AG04450 (cell line): ENCODE measurements at regions not wholly inside any gene's neighbourhood (a gene's known extent, or its start where the extent isn't known, plus 50 kb on each side); places are given as distances from the start of the nearest gene placed in this dataset.

Experiments
- CTCF ChIA-PET: fragments of 300-600, 350-600 bp; formaldehyde crosslinking; extraction: SDS; loops from one replicate; lab custom pipeline; 2022; ENCODE audit warnings: antibody characterized with exemption, inconsistent platforms; lab: Charles Lee
- POLR2A ChIA-PET: fragments of 350-600 bp; formaldehyde crosslinking; extraction: SDS; loops from one replicate; lab custom pipeline; 2021; ENCODE audit warnings: antibody characterized with exemption, inconsistent platforms; lab: Yijun Ruan, JAX
- DNase-seq: peaks from one replicate; pipeline ENCODE4 v3.0.0-alpha.2; 2011; ENCODE audit warnings: low read depth, low spot score
- H3K27ac ChIP-seq: one replicate; pipeline ENCODE4 v1.5.1; 2012; ENCODE audit warnings: low read depth, low read length, control low read depth
- H3K27me3 ChIP-seq: one replicate; pipeline ENCODE4 v1.6.0; 2012; ENCODE audit warnings: low read length; ENCODE audit not compliant: control insufficient read depth, insufficient read depth
- H3K4me3 ChIP-seq: 2 replicates; pipeline ENCODE4 v1.5.1; 2011; ENCODE audit warnings: mild to moderate bottlenecking, low read depth, low read length, control low read depth
- H3K9me3 ChIP-seq: 2 replicates; pipeline ENCODE4 v1.5.1; 2012; ENCODE audit warnings: low read length; ENCODE audit not compliant: control insufficient read depth, insufficient read depth
- CTCF ChIP-seq: IDR thresholded peaks from 2 replicates; pipeline ENCODE4 v1.5.1; 2011; ENCODE audit warnings: low read depth, low read length, control low read depth, inconsistent platforms

DNA sequence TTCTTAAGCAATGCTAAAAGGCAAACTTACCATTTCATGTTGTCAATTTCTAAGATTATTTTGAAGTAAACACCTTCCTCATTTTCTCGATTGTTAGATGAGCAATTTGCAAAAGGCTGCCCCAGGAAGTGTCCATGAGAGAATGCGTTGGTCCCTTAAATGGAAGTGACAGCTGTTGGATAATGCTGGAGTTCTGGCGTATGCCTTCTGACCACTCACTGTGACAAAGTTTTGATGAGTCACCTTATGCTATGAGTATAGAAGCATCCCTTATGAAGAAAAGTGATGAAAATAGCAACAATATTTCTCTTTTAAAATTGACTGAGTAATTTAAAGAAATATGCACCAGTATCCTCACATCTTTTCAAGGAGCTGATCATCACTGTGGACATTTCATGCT, 1497.5 kb downstream of the DPP10 start:
- no peak for DNase-seq
- peaks cover 3% of the 10 kb centered on the region; the same call in 1 of the 2 replicates for H3K9me3 ChIP-seq
- ChIA-PET POLR2A (no interaction called here), CTCF (no interaction called here)
- H3K27me3 ChIP-seq: no peaks in the 10 kb centered on the region
- H3K4me3 ChIP-seq: no peak overlapping the region
- no peak overlapping the region for H3K27ac ChIP-seq
- TF ChIP-seq CTCF: no peak

GRCh38 chr2:115942800-115943199, 1500.4 kb downstream of the DPP10 start:
- no peak for DNase-seq
- ChIA-PET CTCF (no interaction called here), POLR2A (no interaction called here)
- H3K27me3 ChIP-seq: no peaks in the 10 kb centered on the region
- H3K4me3 ChIP-seq: no peak overlapping the region
- H3K9me3 ChIP-seq: peaks cover 3% of the 10 kb centered on the region; the same call in 1 of the 2 replicates
- TF ChIP-seq CTCF: no peak
- no peak overlapping the region for H3K27ac ChIP-seq

GRCh38 chr2:115946341-115946740, 1503.9 kb downstream of the DPP10 start:
- TF ChIP-seq CTCF: no peak
- ChIA-PET POLR2A (no interaction called here), CTCF (no interaction called here)
- no peak overlapping the region for H3K4me3 ChIP-seq
- H3K27ac ChIP-seq: no peak overlapping the region
- H3K9me3 ChIP-seq: no peaks in the 10 kb centered on the region; the same call in 1 of the 2 replicates
- no peaks in the 10 kb centered on the region for H3K27me3 ChIP-seq
- no peak for DNase-seq

DNA sequence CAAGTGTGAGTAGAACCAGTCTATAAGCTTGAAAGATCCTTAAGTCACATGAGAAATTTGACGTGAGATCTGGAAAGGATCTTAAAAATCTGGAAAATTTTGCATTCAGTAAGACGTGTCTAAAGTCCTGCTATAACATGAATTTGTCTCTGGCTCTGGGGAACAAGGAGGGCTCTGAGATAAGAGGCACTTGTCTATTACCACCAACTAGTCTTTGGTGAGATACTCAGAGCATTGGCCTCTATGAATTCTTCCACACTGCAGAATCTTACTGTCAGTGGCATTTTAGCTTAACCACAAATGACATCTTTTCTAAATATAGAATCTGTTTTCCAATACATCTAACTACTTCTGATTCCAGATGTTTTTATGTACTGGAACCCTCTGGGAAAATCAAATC, 1504.5 kb downstream of the DPP10 start:
- no peaks in the 10 kb centered on the region for H3K27me3 ChIP-seq
- no peak overlapping the region for H3K4me3 ChIP-seq
- DNase-seq: no peak
- ChIA-PET CTCF (no interaction called here), POLR2A (no interaction called here)
- H3K27ac ChIP-seq: no peak overlapping the region
- H3K9me3 ChIP-seq: no peaks in the 10 kb centered on the region; the same call in 1 of the 2 replicates
- no peak for TF ChIP-seq CTCF

- Histone ChIP-seq H3K27me3 (no peaks in the 10 kb centered on the region), H3K4me3 (no peak overlapping the region), H3K9me3 (peaks cover 13% of the 10 kb centered on the region; the same call in 1 of the 2 replicates), H3K27ac (no peak overlapping the region)
- POLR2A ChIA-PET: no interaction called here
- CTCF ChIA-PET: no interaction called here
- DNase-seq: no peak
- TF ChIP-seq CTCF: no peak
These were observed 1534.5 kb downstream of the DPP10 start for GRCh38 chr2:115976916-115977315.
